IPS-18c (cell line): ENCODE measurements at regions not wholly inside any gene's neighbourhood (a gene's known extent, or its start where the extent isn't known, plus 50 kb on each side); places are given as distances from the start of the nearest gene placed in this dataset.
"Not testable (repeated sequence)": the region's sequence is repeated elsewhere in the genome, so short reads cannot be mapped to it uniquely, and the experiment has no call there.

Experiments used
- H3K4me3 ChIP-seq: 2 replicates; pipeline ENCODE4 v1.7.0; 2013; ENCODE audit warnings: low read depth, mild to moderate bottlenecking, low read length, moderate library complexity; ENCODE audit not compliant: insufficient read depth
- H3K9me3 ChIP-seq: one replicate; pipeline ENCODE4 v1.6.1; 2013; ENCODE audit warnings: mild to moderate bottlenecking, low read length, moderate library complexity; ENCODE audit not compliant: control insufficient read depth, insufficient read depth

- not testable (repeated sequence) for H3K9me3 ChIP-seq, H3K4me3 ChIP-seq
Measured at GRCh38 chr16:29087673-29088072, 102.8 kb downstream of the LAT start.

- not testable (repeated sequence) for H3K4me3 ChIP-seq
Measured at GRCh38 chr16:29081829-29082639, 97.2 kb downstream of the LAT start.

DNA sequence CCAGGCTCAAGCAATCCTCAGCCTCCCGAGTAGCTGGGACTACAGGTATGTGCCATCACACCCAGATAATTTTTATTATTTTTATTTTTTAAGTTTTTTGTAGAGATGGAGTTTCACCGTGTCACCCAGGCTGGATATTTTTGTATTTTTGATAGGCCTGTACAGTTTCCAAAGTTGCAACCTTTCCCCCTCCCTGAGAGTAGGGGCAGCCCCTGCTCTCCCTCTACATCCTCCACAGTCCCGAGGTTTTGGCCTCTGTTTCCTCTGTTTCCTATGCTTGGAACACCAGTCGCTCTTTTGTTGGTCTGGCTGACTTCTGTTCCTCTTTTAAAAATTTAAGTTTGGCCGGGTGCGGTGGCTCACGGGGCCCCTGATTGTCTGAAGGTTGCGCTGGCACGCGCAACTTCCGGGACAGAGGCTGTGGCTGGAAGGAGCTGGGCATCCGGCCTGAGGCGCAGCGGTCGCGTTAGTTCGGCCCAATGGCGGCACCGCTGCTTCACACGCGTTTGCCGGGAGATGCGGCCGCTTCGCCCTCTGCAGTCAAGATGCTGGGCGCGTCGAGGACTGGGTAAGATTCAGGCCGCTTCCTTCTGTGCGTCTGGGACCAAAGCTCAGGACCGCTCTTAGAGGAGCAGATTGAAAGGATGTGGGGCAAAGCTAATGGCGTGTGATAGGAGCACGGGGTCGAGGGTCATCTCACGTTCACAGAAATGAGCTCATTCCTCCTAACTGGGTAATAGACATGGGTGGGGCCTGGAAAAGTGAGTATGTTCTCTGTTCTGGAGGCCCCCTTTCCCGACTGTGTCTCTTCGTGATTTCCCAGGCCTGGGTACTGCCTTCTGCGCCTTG, 89.9 kb downstream of the LAT start:
- not testable (repeated sequence) for H3K4me3 ChIP-seq, H3K9me3 ChIP-seq

More at GRCh38 chr16:29081829-29082639, 97.2 kb downstream of the LAT start:
- not testable (repeated sequence) for H3K9me3 ChIP-seq

DNA sequence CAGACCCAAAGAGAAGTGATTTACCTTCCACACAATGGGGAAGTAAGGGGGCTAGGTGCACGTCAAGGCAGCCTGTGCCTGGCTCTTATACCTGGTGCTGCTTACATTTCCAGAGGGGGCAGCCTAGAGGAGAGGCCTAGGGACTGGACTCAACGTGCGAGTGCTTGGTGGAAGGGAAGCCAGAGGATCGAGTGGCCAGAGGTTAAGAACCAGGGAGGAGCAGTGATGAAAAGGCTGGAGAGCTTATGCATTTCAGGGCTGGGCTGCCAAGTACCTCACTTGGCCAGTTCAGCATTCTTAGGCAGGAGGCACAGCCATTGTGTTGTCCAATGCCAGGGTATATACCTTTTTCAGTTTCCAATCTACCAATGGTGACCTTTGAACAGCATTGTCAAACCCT, 77.4 kb downstream of the LAT start:
- not testable (repeated sequence) for H3K9me3 ChIP-seq, H3K4me3 ChIP-seq

GRCh38 chr16:29061467-29061921, 76.6 kb downstream of the LAT start:
- H3K4me3 ChIP-seq, H3K9me3 ChIP-seq: not testable (repeated sequence)

- not testable (repeated sequence) for H3K4me3 ChIP-seq, H3K9me3 ChIP-seq
Measured at GRCh38 chr16:29060022-29060810, 75.4 kb downstream of the LAT start.

DNA sequence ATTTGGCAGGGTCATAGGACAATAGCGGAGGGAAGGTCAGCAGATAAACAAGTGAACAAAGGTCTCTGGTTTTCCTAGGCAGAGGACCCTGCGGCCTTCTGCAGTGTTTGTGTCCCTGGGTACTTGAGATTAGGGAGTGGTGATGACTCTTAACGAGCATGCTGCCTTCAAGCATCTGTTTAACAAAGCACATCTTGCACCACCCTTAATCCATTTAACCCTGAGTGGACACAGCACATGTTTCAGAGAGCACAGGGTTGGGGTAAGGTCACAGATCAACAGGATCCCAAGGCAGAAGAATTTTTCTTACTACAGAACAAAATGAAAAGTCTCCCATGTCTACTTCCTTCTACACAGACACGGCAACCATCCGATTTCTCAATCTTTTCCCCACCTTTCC, 74.7 kb downstream of the LAT start:
- H3K9me3 ChIP-seq, H3K4me3 ChIP-seq: not testable (repeated sequence)
